ENCODE measurements at regions not wholly inside any gene's neighbourhood (a gene's known extent, or its start where the extent isn't known, plus 50 kb on each side); places are given as distances from the start of the nearest gene placed in this dataset.

- TF ChIP-seq POLR2A (IDR thresholded peaks at IDR 0.05; ENCODE audit: low read depth, low read length) (no peak), POLR2AphosphoS5 (IDR thresholded peaks at IDR 0.05; ENCODE audit: low read depth, low read length) (no peak), TAF1 (IDR thresholded peaks at IDR 0.05; ENCODE audit: low read depth, low read length) (no peak), SPI1 (IDR thresholded peaks at IDR 0.05; ENCODE audit: low read depth, low read length) (no peak), PAX5 (IDR thresholded peaks at IDR 0.05; ENCODE audit: insufficient read depth, low read length, severe bottlenecking) (no peak), POU2F2 (IDR thresholded peaks at IDR 0.05; ENCODE audit: low read depth, low read length) (no peak)
- FAIRE-seq, result no peak
- DNase-seq (ENCODE audit: insufficient read length, low spot score), result no peak
Observed at GRCh38 chr12:46507766-46508165, 135.2 kb upstream of the SLC38A2 start.

- FAIRE-seq (no peak), DNase-seq (ENCODE audit: insufficient read length, low spot score) (no peak)
- no peak for TF ChIP-seq POLR2AphosphoS5 (IDR thresholded peaks at IDR 0.05; ENCODE audit: low read depth, low read length)
- TF ChIP-seq POLR2A (IDR thresholded peaks at IDR 0.05; ENCODE audit: low read depth, low read length), result no peak
- no peak for TF ChIP-seq SPI1 (IDR thresholded peaks at IDR 0.05; ENCODE audit: low read depth, low read length)
- no peak for TF ChIP-seq POU2F2 (IDR thresholded peaks at IDR 0.05; ENCODE audit: low read depth, low read length)
- TF ChIP-seq PAX5 (IDR thresholded peaks at IDR 0.05; ENCODE audit: insufficient read depth, low read length, severe bottlenecking), result no peak
- no peak for TF ChIP-seq TAF1 (IDR thresholded peaks at IDR 0.05; ENCODE audit: low read depth, low read length)
Observed at GRCh38 chr12:46506961-46507360, 134.4 kb upstream of the SLC38A2 start.

GRCh38 chr12:46506198-46506597 is 133.6 kb upstream of the SLC38A2 start:
- FAIRE-seq (no peak), DNase-seq (ENCODE audit: insufficient read length, low spot score) (no peak)
- TF ChIP-seq TAF1 (IDR thresholded peaks at IDR 0.05; ENCODE audit: low read depth, low read length) (no peak), POLR2A (IDR thresholded peaks at IDR 0.05; ENCODE audit: low read depth, low read length) (no peak), SPI1 (IDR thresholded peaks at IDR 0.05; ENCODE audit: low read depth, low read length) (no peak), PAX5 (IDR thresholded peaks at IDR 0.05; ENCODE audit: insufficient read depth, low read length, severe bottlenecking) (no peak), POLR2AphosphoS5 (IDR thresholded peaks at IDR 0.05; ENCODE audit: low read depth, low read length) (no peak), POU2F2 (IDR thresholded peaks at IDR 0.05; ENCODE audit: low read depth, low read length) (no peak)

- FAIRE-seq (no peak), DNase-seq (ENCODE audit: insufficient read length, low spot score) (no peak)
Observed at GRCh38 chr12:46504494-46504893, 131.9 kb upstream of the SLC38A2 start.

GRCh38 chr12:46503637-46504175 is 131.1 kb upstream of the SLC38A2 start:
- FAIRE-seq (no peak), DNase-seq (ENCODE audit: insufficient read length, low spot score) (no peak)
- no peak for TF ChIP-seq PAX5 (IDR thresholded peaks at IDR 0.05; ENCODE audit: insufficient read depth, low read length, severe bottlenecking)
- TF ChIP-seq POLR2AphosphoS5 (IDR thresholded peaks at IDR 0.05; ENCODE audit: low read depth, low read length), result no peak
- TF ChIP-seq TAF1 (IDR thresholded peaks at IDR 0.05; ENCODE audit: low read depth, low read length), result no peak
- no peak for TF ChIP-seq SPI1 (IDR thresholded peaks at IDR 0.05; ENCODE audit: low read depth, low read length)
- TF ChIP-seq POU2F2 (IDR thresholded peaks at IDR 0.05; ENCODE audit: low read depth, low read length), result no peak
- no peak for TF ChIP-seq POLR2A (IDR thresholded peaks at IDR 0.05; ENCODE audit: low read depth, low read length)

More at GRCh38 chr12:46504494-46504893, 131.9 kb upstream of the SLC38A2 start:
- TF ChIP-seq TAF1 (IDR thresholded peaks at IDR 0.05; ENCODE audit: low read depth, low read length) (no peak), POLR2A (IDR thresholded peaks at IDR 0.05; ENCODE audit: low read depth, low read length) (no peak), SPI1 (IDR thresholded peaks at IDR 0.05; ENCODE audit: low read depth, low read length) (no peak), POLR2AphosphoS5 (IDR thresholded peaks at IDR 0.05; ENCODE audit: low read depth, low read length) (no peak), POU2F2 (IDR thresholded peaks at IDR 0.05; ENCODE audit: low read depth, low read length) (no peak), PAX5 (IDR thresholded peaks at IDR 0.05; ENCODE audit: insufficient read depth, low read length, severe bottlenecking) (no peak)

- TF ChIP-seq SPI1 (IDR thresholded peaks at IDR 0.05; ENCODE audit: low read depth, low read length) (no peak), POLR2A (IDR thresholded peaks at IDR 0.05; ENCODE audit: low read depth, low read length) (no peak), PAX5 (IDR thresholded peaks at IDR 0.05; ENCODE audit: insufficient read depth, low read length, severe bottlenecking) (no peak), TAF1 (IDR thresholded peaks at IDR 0.05; ENCODE audit: low read depth, low read length) (no peak), POU2F2 (IDR thresholded peaks at IDR 0.05; ENCODE audit: low read depth, low read length) (no peak), POLR2AphosphoS5 (IDR thresholded peaks at IDR 0.05; ENCODE audit: low read depth, low read length) (no peak)
- FAIRE-seq (no peak), DNase-seq (ENCODE audit: insufficient read length, low spot score) (no peak)
Observed at GRCh38 chr12:46500673-46501072, 128.1 kb upstream of the SLC38A2 start.

GRCh38 chr12:46499901-46500300 is 127.3 kb upstream of the SLC38A2 start:
- DNase-seq (ENCODE audit: insufficient read length, low spot score) (no peak), FAIRE-seq (no peak)
- TF ChIP-seq TAF1 (IDR thresholded peaks at IDR 0.05; ENCODE audit: low read depth, low read length) (no peak), PAX5 (IDR thresholded peaks at IDR 0.05; ENCODE audit: insufficient read depth, low read length, severe bottlenecking) (no peak), POLR2A (IDR thresholded peaks at IDR 0.05; ENCODE audit: low read depth, low read length) (no peak), POU2F2 (IDR thresholded peaks at IDR 0.05; ENCODE audit: low read depth, low read length) (no peak), POLR2AphosphoS5 (IDR thresholded peaks at IDR 0.05; ENCODE audit: low read depth, low read length) (no peak)

GRCh38 chr12:46499226-46499625 is 126.7 kb upstream of the SLC38A2 start:
- DNase-seq (ENCODE audit: insufficient read length, low spot score) (no peak), FAIRE-seq (no peak)
- no peak for TF ChIP-seq POLR2AphosphoS5 (IDR thresholded peaks at IDR 0.05; ENCODE audit: low read depth, low read length)
- TF ChIP-seq POLR2A (IDR thresholded peaks at IDR 0.05; ENCODE audit: low read depth, low read length), result no peak

- no peak for DNase-seq (ENCODE audit: insufficient read length, low spot score)
- no peak for TF ChIP-seq POU2F2 (IDR thresholded peaks at IDR 0.05; ENCODE audit: low read depth, low read length)
- TF ChIP-seq TAF1 (IDR thresholded peaks at IDR 0.05; ENCODE audit: low read depth, low read length), result no peak
- TF ChIP-seq SPI1 (IDR thresholded peaks at IDR 0.05; ENCODE audit: low read depth, low read length), result no peak
- TF ChIP-seq POLR2A (IDR thresholded peaks at IDR 0.05; ENCODE audit: low read depth, low read length), result no peak
- no peak for TF ChIP-seq POLR2AphosphoS5 (IDR thresholded peaks at IDR 0.05; ENCODE audit: low read depth, low read length)
- TF ChIP-seq PAX5 (IDR thresholded peaks at IDR 0.05; ENCODE audit: insufficient read depth, low read length, severe bottlenecking), result no peak
- FAIRE-seq, result no peak
Observed at GRCh38 chr12:46497739-46498138, 125.2 kb upstream of the SLC38A2 start.

GRCh38 chr12:46494424-46494823 is 121.9 kb upstream of the SLC38A2 start:
- no peak for FAIRE-seq
- no peak for TF ChIP-seq TAF1 (IDR thresholded peaks at IDR 0.05; ENCODE audit: low read depth, low read length)
- no peak for TF ChIP-seq POU2F2 (IDR thresholded peaks at IDR 0.05; ENCODE audit: low read depth, low read length)
- no peak for TF ChIP-seq SPI1 (IDR thresholded peaks at IDR 0.05; ENCODE audit: low read depth, low read length)
- TF ChIP-seq PAX5 (IDR thresholded peaks at IDR 0.05; ENCODE audit: insufficient read depth, low read length, severe bottlenecking), result no peak
- TF ChIP-seq POLR2A (IDR thresholded peaks at IDR 0.05; ENCODE audit: low read depth, low read length), result no peak
- TF ChIP-seq POLR2AphosphoS5 (IDR thresholded peaks at IDR 0.05; ENCODE audit: low read depth, low read length), result no peak
- no peak for DNase-seq (ENCODE audit: insufficient read length, low spot score)

Data from GM12891 (cell line).